Heart left ventricle (tissue), 16 donors: ENCODE measurements at regions not wholly inside any gene's neighbourhood (a gene's known extent, or its start where the extent isn't known, plus 50 kb on each side); places are given as distances from the start of the nearest gene placed in this dataset.

Source experiments
- ATAC-seq, 4 donors: fragments of 200-7000 bp; cut with Tn5 transposase; one replicate each; pipeline ENCODE4 v1.9.1; 2020 to 2022; ENCODE audit warnings: moderate library complexity in 4 of 4, mild to moderate bottlenecking in 3 of 4, moderate number of reproducible peaks in 1 of 4
- DNase-seq, 5 donors: peaks; one replicate each; pipeline ENCODE4 v3.0.0-alpha.2; 2020
- H3K27ac ChIP-seq, 12 donors: fragments of 200-600 bp; sonication (generic) in 4 of 12; one replicate each; pipeline versions ENCODE4 v1.5.0 to v1.8.0; 2016 to 2022; ENCODE audit warnings: mild to moderate bottlenecking in 2 of 12
- H3K27me3 ChIP-seq, 9 donors: fragments of 200-600 bp; sonication (generic) in 2 of 9; one replicate each; pipeline versions ENCODE4 v1.5.1 to v1.8.0; 2016 to 2022; ENCODE audit warnings: mild to moderate bottlenecking in 3 of 9
- H3K36me3 ChIP-seq, 9 donors: fragments of 200-600 bp; sonication (generic) in 2 of 9; one replicate each; pipeline versions ENCODE4 v1.5.0 to v1.8.0; 2018 to 2022; ENCODE audit warnings: mild to moderate bottlenecking in 2 of 9
- H3K4me1 ChIP-seq, 12 donors: fragments of 200-600 bp; sonication (generic) in 4 of 12; one replicate each; pipeline versions ENCODE4 v1.5.0 to v1.8.0; 2016 to 2022; ENCODE audit warnings: mild to moderate bottlenecking in 3 of 12
- H3K4me3 ChIP-seq, 12 donors: fragments of 200-600 bp; sonication (generic) in 4 of 12; one replicate each; pipeline versions ENCODE4 v1.5.0 to v1.8.0; 2017 to 2022; ENCODE audit warnings: mild to moderate bottlenecking in 9 of 12, moderate library complexity in 4 of 12
- H3K9me3 ChIP-seq, 12 donors: fragments of 200-600 bp; sonication (generic) in 4 of 12; one replicate each; pipeline versions ENCODE4 v1.5.0 to v1.8.0; 2016 to 2022; ENCODE audit warnings: mild to moderate bottlenecking in 1 of 12
- POLR2A ChIP-seq, 2 donors: fragments of 450-650 bp; IDR thresholded peaks; one replicate each; pipeline ENCODE4 v1.6.1; 2017; ENCODE audit warnings: antibody characterized with exemption in 2 of 2, mild to moderate bottlenecking in 2 of 2, moderate library complexity in 2 of 2
- WGBS, 4 donors: extraction: QIAGEN DNeasy Blood & Tissue Kit in 2 of 4; methylation state at CpG; one replicate each; pipeline versions ENCODE4 v1.1.5 to v1.1.7; 2013 to 2018; 5-methylcytosine and 5-hydroxymethylcytosine counted together
- intact Hi-C, 10 donors: fragments of 100-400 bp; cut with DNase I; formaldehyde crosslinking; loops; one replicate each; pipeline versions ENCODE4 v1.11.1 to v1.14.2; 2022
- TF ChIP-seq, protein P1 (sequence below), 12 donors: fragments of 200-600 bp; sonication (generic) in 4 of 12; IDR thresholded peaks; one replicate each; pipeline versions ENCODE4 v1.5.0 to v1.8.0; 2018 to 2022; ENCODE audit warnings: antibody characterized with exemption in 12 of 12, mild to moderate bottlenecking in 5 of 12
- donor health status: ischemic (EF 13 %, LVEDD 7.1; RV severe dilation, severe dysfunction).
- donor health status: healthy with polysubstance abuse.
- donor health status: DM: no; HTN: yes; CAD: no.
- donor health status: DM: no; HTN: no; CAD: no.
- donor health status: ischemic (EF 25% LVEDD 6.9; RV normal size, moderate dysfunction).
- donor health status: ischemic (EF 25% LVEDD 5.7; RV mildly dilated, moderate dysfunction).
- donor health status: healthy.
- donor health status: DM: yes; HTN: yes; CAD: no.
- donor health status: ischemic (EF 35%, LVEDD 5.7; RV mildly dilated, moderate dysfunction).
- donor health status: nonischemic (EF 11% LVEDD 7.7; RV severe dilation, severe dysfunction).
- donor health status: DM: yes; HTN: yes; CAD: no.
- donor health status: PGD.
- donor health status: ischemic (EF 29% LVEDD 5.4; RV normal size, mild dysfunction).
- donor health status: nonischemic (EF 23%, LVEDD 6.1; RV moderate dilation, normal function).

DNA sequence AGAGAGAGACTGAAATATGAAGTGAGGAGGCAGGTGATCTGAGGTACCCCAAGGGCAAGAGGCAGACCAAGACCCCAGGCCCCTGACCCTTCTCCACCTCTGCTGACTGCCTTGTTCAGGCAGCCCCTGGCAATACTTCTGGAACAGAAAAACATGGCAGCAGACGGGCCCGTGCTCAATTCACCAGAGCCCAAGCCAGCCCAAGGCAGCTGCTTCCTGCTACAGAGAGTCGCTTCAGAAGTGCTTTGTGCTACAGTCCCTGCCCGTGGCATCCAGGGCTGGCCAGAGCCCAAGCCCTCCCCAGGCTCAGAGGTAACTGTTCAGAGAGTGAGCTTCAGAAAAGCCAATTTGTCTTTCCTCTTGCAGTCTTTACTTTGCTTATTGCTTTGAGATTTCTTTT is 151.4 kb upstream of the FSTL4 start:
- Histone ChIP-seq H3K36me3 (no peaks in the 10 kb centered on the region), H3K27me3 (peaks cover 0 to 7% (median 0%) of the 10 kb centered on the region in 9 donors), H3K27ac (no peak overlapping the region), H3K4me1 (peaks cover 0 to 4% (median 0%) of the 10 kb centered on the region in 12 donors), H3K9me3 (no peaks in the 10 kb centered on the region), H3K4me3 (no peak overlapping the region)
- DNase-seq = no peak
- peak in 3 of 4 donors; percentile 48 to 79 (median 67) for ATAC-seq
- no peak for TF ChIP-seq POLR2A (IDR thresholded peaks at IDR 0.05)
- TF ChIP-seq, protein P1, sequence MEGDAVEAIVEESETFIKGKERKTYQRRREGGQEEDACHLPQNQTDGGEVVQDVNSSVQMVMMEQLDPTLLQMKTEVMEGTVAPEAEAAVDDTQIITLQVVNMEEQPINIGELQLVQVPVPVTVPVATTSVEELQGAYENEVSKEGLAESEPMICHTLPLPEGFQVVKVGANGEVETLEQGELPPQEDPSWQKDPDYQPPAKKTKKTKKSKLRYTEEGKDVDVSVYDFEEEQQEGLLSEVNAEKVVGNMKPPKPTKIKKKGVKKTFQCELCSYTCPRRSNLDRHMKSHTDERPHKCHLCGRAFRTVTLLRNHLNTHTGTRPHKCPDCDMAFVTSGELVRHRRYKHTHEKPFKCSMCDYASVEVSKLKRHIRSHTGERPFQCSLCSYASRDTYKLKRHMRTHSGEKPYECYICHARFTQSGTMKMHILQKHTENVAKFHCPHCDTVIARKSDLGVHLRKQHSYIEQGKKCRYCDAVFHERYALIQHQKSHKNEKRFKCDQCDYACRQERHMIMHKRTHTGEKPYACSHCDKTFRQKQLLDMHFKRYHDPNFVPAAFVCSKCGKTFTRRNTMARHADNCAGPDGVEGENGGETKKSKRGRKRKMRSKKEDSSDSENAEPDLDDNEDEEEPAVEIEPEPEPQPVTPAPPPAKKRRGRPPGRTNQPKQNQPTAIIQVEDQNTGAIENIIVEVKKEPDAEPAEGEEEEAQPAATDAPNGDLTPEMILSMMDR (IDR thresholded peaks at IDR 0.05) = no peak
- 39 to 49% (median 46%) methylated on average over 4 of the region's 4 CpGs for WGBS, 4 donors
- intact Hi-C loops = no loop called here

DNA sequence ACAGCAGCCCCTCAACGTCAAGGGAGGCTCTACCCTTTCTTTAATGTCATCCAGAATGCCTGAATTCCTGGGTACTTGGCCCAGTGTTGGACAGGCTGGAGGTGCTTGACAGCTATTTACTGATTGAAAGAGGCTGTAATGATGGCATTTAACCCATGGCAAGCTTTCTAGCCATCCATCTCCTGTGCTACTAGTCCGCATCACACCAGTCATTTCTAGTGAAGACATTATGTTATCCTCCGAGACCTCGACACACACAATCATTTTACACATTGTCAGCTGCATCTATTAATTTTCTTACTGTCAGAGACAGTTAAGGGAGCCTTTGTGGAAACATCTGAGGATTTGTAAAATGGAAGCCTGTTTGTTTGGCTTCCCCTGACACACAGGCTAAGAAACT is 149.3 kb upstream of the FSTL4 start:
- WGBS, 4 donors = 78 to 89% (median 80%) methylated on average over 4 of the region's 4 CpGs
- H3K27ac ChIP-seq = no peak overlapping the region
- H3K9me3 ChIP-seq = no peaks in the 10 kb centered on the region
- TF ChIP-seq, protein P1 (IDR thresholded peaks at IDR 0.05) = no peak
- no peak for TF ChIP-seq POLR2A (IDR thresholded peaks at IDR 0.05)
- intact Hi-C loops = no loop called here
- no peaks in the 10 kb centered on the region for H3K36me3 ChIP-seq
- DNase-seq = no peak
- ATAC-seq = no peak
- H3K27me3 ChIP-seq = peaks cover 0 to 15% (median 1%) of the 10 kb centered on the region in 9 donors
- H3K4me3 ChIP-seq = no peak overlapping the region
- H3K4me1 ChIP-seq = peaks cover 0 to 4% (median 0%) of the 10 kb centered on the region in 12 donors

DNA sequence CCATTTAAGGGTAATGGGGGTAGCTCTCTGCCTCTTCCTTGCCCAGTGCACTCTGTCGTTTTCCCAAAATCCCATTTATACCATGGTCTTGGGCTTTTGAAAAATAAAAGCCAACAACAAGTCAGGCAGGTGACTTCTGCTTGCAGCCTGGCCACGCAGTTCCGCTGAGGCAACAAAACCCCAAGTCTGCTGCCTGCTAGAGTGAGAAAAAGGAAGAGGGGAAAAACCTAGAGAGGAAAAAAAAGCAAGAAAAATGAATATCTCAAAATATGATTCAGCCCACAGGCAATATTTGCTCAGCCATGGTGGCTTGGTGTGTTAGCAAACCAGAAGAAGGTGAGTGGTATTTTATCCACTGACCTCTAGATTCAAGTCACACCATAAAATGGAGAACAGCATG is 148.2 kb upstream of the FSTL4 start:
- ATAC-seq (no peak), DNase-seq (no peak)
- TF ChIP-seq POLR2A (IDR thresholded peaks at IDR 0.05) = no peak
- TF ChIP-seq, protein P1 (IDR thresholded peaks at IDR 0.05) = no peak
- intact Hi-C loops = no loop called here
- H3K4me1 ChIP-seq = peaks cover 0 to 4% (median 0%) of the 10 kb centered on the region in 12 donors
- H3K27me3 ChIP-seq = peaks cover 0 to 26% (median 6%) of the 10 kb centered on the region in 9 donors
- no peak overlapping the region for H3K4me3 ChIP-seq
- no peaks in the 10 kb centered on the region for H3K36me3 ChIP-seq
- no peaks in the 10 kb centered on the region for H3K9me3 ChIP-seq
- 86 to 94% (median 89%) methylated on average over 3 of the region's 3 CpGs for WGBS, 4 donors
- H3K27ac ChIP-seq = no peak overlapping the region

DNA sequence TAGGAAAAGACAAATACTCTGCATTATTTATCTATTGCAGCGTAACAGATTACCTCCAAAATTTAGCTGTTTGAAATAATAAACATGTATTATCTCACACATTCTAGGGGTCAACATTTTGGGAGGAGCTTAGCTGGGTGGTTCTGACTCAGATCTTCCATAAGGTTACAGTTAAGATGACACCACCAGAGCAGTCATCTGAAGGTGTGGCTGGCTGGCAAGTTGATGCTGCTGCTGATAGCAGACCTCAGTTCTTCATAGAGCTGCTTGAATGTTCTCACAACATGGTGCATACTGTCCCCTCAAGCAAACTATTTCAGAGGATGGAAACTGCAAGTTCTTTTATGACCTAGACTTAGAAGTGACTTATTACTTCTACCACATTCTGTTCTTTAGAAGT is 146.3 kb upstream of the FSTL4 start:
- Histone ChIP-seq H3K27ac (no peak overlapping the region), H3K4me3 (no peak overlapping the region), H3K36me3 (no peaks in the 10 kb centered on the region), H3K27me3 (peaks cover 0 to 30% (median 6%) of the 10 kb centered on the region in 9 donors), H3K4me1 (peaks cover 0 to 1% (median 0%) of the 10 kb centered on the region in 12 donors), H3K9me3 (no peaks in the 10 kb centered on the region)
- TF ChIP-seq POLR2A (IDR thresholded peaks at IDR 0.05) = no peak
- TF ChIP-seq, protein P1 (IDR thresholded peaks at IDR 0.05) = no peak
- no peak for ATAC-seq
- 3 to 95% (median 71%) methylated on average over 1 of the region's 1 CpG for WGBS, 4 donors
- no peak for DNase-seq
- intact Hi-C loops = loop anchor here in 5 of 10 donors (5.0 to 10.0 kb wide), 4 partner anchors 106 to 186 kb away; no protein-coding TSS in a partner anchor
